ENCODE measurements at regions not wholly inside any gene's neighbourhood (a gene's known extent, or its start where the extent isn't known, plus 50 kb on each side); places are given as distances from the start of the nearest gene placed in this dataset.
A peak's percentile ranks its signal among the peaks of the same experiment; 100 is the strongest.

DNA sequence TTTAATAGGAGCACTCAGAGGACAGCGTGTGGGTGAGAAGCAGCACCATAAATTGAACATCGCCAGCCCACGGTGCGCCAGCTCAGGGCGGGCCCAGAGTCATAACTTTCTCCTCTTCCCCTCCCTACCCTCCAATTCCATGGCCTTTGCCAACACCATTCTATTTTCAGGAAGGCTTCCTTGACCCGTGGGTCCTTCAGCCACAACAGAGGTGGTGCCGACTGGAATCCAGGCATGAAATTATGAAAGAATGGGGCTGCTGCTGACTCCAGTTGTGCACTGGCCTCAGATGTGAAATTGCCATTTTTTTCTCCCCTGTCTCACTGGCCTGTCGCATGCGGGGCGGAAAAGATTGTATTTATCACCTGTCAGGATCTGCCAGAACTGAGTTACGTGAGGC lies 345.9 kb downstream of the MIAT start:
- ATAC-seq (replicated peaks in 6 of 8), result peak in 5 of 8 experiments; percentile 54 to 89 (median 83)
- Histone ChIP-seq H3K4me3 (no peak overlapping the region), H3K27ac (peak overlapping the region; percentile 36 to 46), H3K4me1 (replicated peaks in 1 of 2) (peaks cover 11 to 17% of the 10 kb centered on the region in 2 donors)
- WGBS, 10 experiments, result 53 to 74% (median 63%) methylated on average over 1 to 11 of the region's 11 CpGs; no CpG with 5 or more reads in 2 of the 10 experiments
- in situ Hi-C loops (cut with MboI; ENCODE audit: low pct_unique_long_range_greater_than_20kb in 2 of 9, low sequenced_read_pairs in 9 of 9, unreplicated experiment in 9 of 9), result no loop called here

DNA sequence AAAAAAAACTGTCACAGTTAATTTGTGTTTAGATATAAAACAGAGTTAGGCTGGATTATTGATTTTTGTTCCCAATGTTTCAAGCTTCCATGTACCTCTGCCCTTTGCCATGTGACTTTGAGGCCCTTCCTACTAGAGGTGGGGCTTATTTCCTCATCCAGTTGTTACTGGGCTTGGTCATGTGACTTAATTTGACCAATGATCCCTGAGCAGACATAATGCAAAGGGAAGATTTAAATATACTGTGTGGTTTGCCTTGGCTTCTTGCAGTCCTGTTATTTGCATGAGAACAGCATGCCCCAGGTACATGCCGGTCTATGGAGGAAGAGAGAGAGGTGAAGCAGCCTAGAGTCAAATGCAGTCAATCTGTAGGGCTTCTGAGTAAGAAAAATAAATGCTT lies 347.0 kb downstream of the MIAT start:
- ATAC-seq (replicated peaks in 6 of 8), result peak in 5 of 8 experiments; percentile 34 to 80 (median 55)
- 11 to 71% (median 41%) methylated on average over 1 of the region's 1 CpG; no CpG with 5 or more reads in 4 of the 10 experiments for WGBS, 10 experiments
- Histone ChIP-seq H3K4me1 (replicated peaks in 1 of 2) (peaks cover 11 to 17% of the 10 kb centered on the region in 2 donors), H3K27ac (no peak overlapping the region), H3K4me3 (no peak overlapping the region)
- in situ Hi-C loops (cut with MboI; ENCODE audit: low pct_unique_long_range_greater_than_20kb in 2 of 9, low sequenced_read_pairs in 9 of 9, unreplicated experiment in 9 of 9), result no loop called here

DNA sequence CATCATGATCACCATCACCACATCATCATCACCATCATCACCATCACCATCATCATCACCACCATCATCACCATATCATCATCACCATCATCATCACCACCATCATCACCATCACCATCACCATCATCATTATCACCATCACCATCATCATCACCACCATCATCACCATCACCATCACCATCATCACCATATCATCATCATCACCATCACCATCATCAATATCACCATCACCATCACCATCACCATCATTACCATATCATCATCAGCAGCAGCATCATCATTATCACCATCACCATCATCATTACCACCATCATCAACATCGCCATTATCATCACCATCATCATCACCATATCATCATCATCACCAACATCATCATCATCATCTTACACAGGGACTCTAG lies 351.1 kb downstream of the MIAT start:
- Histone ChIP-seq H3K4me1 (replicated peaks in 1 of 2) (peaks cover 6 to 9% of the 10 kb centered on the region in 2 donors), H3K27ac (no peak overlapping the region), H3K4me3 (no peak overlapping the region)
- 0 to 80% (median 51%) methylated on average over 1 of the region's 1 CpG; no CpG with 5 or more reads in 6 of the 10 experiments for WGBS, 10 experiments
- in situ Hi-C loops (cut with MboI; ENCODE audit: low pct_unique_long_range_greater_than_20kb in 2 of 9, low sequenced_read_pairs in 9 of 9, unreplicated experiment in 9 of 9), result no loop called here
- ATAC-seq (replicated peaks in 6 of 8), result no peak

DNA sequence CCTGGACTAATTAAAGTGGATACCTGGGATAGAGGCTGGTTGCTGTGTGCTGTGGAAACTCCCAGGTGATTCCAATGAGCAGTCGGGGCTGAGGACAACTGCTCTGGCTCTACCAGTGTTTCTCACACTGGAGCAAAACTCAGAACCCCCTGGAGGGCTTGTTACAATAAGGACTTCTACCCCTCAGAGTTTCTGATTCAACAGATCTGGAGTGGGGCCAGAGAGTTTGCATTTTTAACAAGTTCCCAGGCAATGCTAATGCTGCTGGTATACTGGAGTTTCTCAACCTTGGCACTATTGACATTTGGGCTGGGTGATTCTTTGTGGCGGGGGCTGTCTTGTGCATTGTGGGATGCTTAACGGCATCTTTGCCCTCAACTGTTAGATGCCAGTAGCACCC lies 353.7 kb downstream of the MIAT start:
- no peaks in the 10 kb centered on the region for H3K4me1 ChIP-seq (replicated peaks in 1 of 2)
- ATAC-seq (replicated peaks in 6 of 8), result peak in 6 of 8 experiments; percentile 16 to 88 (median 50)
- in situ Hi-C loops (cut with MboI; ENCODE audit: low pct_unique_long_range_greater_than_20kb in 2 of 9, low sequenced_read_pairs in 9 of 9, unreplicated experiment in 9 of 9), result no loop called here
- 17 to 88% (median 60%) methylated on average over 1 to 3 of the region's 3 CpGs; no CpG with 5 or more reads in 1 of the 10 experiments for WGBS, 10 experiments
- no peak overlapping the region for H3K27ac ChIP-seq
- H3K4me3 ChIP-seq, result no peak overlapping the region

DNA sequence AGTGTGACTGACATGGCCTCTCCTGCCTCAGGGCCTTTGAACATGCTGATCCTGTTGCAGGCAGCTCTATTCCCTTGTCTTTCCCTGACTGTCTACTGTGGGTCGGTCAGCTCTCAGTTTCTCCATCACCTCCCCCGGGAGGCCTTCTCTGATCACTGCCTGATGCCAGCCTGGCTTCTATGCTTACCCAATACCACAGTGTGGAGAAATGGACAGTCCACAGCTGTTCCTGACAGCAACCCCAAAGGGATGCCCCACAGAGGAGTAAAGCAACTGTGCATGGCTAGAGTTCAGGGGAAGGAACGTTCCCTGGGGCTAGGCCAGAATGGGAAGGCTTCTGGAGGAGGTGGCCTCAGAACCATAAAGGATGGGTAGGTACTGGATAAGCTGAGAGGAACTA lies 354.3 kb downstream of the MIAT start:
- 0 to 81% (median 67%) methylated on average over 2 to 3 of the region's 3 CpGs; no CpG with 5 or more reads in 5 of the 10 experiments for WGBS, 10 experiments
- Histone ChIP-seq H3K4me3 (no peak overlapping the region), H3K27ac (no peak overlapping the region), H3K4me1 (replicated peaks in 1 of 2) (no peaks in the 10 kb centered on the region)
- in situ Hi-C loops (cut with MboI; ENCODE audit: low pct_unique_long_range_greater_than_20kb in 2 of 9, low sequenced_read_pairs in 9 of 9, unreplicated experiment in 9 of 9), result no loop called here
- ATAC-seq (replicated peaks in 6 of 8), result no peak

DNA sequence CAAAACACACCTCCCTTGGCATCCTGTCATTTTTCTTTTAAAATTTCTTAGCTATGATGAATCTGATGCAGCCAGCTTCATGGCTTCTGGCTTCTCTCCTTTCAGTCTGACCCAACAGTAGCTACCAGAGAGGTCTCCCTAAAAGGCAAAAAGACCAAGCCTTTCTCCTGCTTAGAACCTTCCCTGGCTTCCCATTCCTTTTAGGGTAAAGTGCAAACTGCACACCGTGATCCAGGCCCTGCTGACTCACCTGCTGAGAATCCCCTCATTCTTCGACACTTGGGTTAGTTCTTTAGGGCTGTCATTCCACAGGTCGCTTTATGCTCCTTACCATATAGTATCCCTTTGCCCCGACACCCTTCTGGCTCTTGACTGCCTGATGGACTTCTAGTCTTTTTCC lies 362.4 kb downstream of the MIAT start:
- in situ Hi-C loops (cut with MboI; ENCODE audit: low pct_unique_long_range_greater_than_20kb in 2 of 9, low sequenced_read_pairs in 9 of 9, unreplicated experiment in 9 of 9), result no loop called here
- ATAC-seq (replicated peaks in 6 of 8), result no peak
- no peak overlapping the region for H3K27ac ChIP-seq
- H3K4me3 ChIP-seq, result no peak overlapping the region
- peaks cover 30 to 32% of the 10 kb centered on the region in 2 donors for H3K4me1 ChIP-seq (replicated peaks in 1 of 2)
- 3 to 90% (median 50%) methylated on average over 2 to 4 of the region's 4 CpGs; no CpG with 5 or more reads in 4 of the 10 experiments for WGBS, 10 experiments

DNA sequence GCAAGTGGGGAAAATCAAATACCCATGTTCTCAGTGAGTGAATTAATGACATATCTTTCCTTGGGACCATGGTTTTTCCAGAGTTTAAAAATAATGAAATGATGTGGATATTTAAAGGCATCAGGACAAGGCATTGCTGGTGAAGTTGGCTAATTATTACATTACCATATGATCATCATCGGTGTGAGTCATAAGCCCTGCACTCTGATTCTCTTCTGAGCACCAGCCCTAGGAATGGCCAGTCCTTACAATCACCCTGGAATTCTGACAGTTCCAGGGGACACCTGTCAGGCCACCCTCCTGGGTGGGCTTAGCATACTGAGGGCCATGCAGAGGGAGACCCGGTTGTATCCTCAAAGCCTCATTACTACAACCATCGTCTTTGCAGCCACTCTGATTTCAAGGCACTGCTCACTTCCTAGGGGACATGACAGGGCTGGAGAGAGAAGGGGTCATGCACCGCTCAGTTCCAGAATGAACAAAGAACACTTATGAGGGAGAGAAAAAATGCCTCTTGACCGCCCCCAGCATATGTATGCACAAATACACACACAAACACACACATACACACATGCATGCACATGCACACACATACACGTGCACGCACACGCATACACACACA lies 365.0 kb downstream of the MIAT start:
- 0 to 100% (median 65%) methylated on average over 1 to 4 of the region's 8 CpGs; no CpG with 5 or more reads in 2 of the 10 experiments for WGBS, 10 experiments
- H3K4me3 ChIP-seq, result no peak overlapping the region
- in situ Hi-C loops (cut with MboI; ENCODE audit: low pct_unique_long_range_greater_than_20kb in 2 of 9, low sequenced_read_pairs in 9 of 9, unreplicated experiment in 9 of 9), result no loop called here
- ATAC-seq (replicated peaks in 6 of 8), result peak in 6 of 8 experiments; percentile 22 to 78 (median 74)
- peaks cover 30 to 32% of the 10 kb centered on the region in 2 donors for H3K4me1 ChIP-seq (replicated peaks in 1 of 2)
- H3K27ac ChIP-seq, result peak overlapping the region; percentile 79 to 87

DNA sequence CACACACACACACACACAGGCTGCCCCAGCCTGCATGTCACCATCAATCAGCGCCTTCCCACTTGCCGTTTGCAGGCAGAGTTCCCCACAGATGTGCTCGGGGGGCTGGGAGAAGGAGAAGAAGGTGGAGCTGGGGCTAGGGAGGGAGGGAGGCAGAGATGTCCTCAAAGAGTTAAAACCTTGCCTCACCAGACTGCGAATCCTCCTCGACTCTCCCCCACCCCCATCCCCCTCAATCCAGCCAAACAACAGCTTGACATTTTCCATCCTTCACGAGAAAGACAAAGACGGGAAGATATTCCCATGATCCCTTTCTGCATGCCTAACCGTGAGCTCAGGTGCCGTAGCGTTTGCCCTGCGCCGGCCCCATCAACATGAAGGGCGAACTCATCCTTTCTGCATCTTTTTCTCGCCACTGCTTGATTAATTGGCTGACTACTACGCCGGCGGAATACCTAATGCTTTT lies 365.5 kb downstream of the MIAT start:
- in situ Hi-C loops (cut with MboI; ENCODE audit: low pct_unique_long_range_greater_than_20kb in 2 of 9, low sequenced_read_pairs in 9 of 9, unreplicated experiment in 9 of 9), result no loop called here
- Histone ChIP-seq H3K27ac (peak overlapping the region; percentile 79 to 87), H3K4me1 (replicated peaks in 1 of 2) (peaks cover 30 to 32% of the 10 kb centered on the region in 2 donors), H3K4me3 (no peak overlapping the region)
- ATAC-seq (replicated peaks in 6 of 8), result peak in 5 of 8 experiments; percentile 88 to 91 (median 90)
- 0 to 49% (median 23%) methylated on average over 3 to 13 of the region's 17 CpGs; no CpG with 5 or more reads in 2 of the 10 experiments for WGBS, 10 experiments

DNA sequence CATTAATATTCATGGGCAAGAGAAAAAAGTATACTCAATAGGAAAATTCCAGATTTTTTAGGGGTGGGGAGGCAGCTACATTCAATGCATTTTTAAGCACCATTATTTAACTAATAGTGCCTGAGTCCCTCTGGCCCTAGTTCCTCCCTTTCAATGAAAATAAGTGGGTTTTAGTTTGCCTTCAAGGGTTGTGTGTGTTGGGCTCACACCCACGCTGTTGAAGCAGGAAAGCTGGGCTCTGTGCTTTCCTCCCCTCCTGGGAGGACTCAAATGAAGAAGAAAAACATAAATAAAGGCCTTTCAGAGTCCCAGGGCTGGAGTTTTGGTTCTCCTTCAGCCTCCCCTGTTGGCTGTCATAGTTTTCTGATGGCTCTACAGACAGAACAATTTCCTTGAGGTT lies 366.2 kb downstream of the MIAT start:
- in situ Hi-C loops (cut with MboI; ENCODE audit: low pct_unique_long_range_greater_than_20kb in 2 of 9, low sequenced_read_pairs in 9 of 9, unreplicated experiment in 9 of 9), result no loop called here
- Histone ChIP-seq H3K27ac (peak overlapping the region; percentile 52 to 71), H3K4me3 (no peak overlapping the region), H3K4me1 (replicated peaks in 1 of 2) (peaks cover 30 to 32% of the 10 kb centered on the region in 2 donors)
- 11 to 50% (median 33%) methylated on average over 1 of the region's 1 CpG; no CpG with 5 or more reads in 5 of the 10 experiments for WGBS, 10 experiments
- ATAC-seq (replicated peaks in 6 of 8), result no peak

DNA sequence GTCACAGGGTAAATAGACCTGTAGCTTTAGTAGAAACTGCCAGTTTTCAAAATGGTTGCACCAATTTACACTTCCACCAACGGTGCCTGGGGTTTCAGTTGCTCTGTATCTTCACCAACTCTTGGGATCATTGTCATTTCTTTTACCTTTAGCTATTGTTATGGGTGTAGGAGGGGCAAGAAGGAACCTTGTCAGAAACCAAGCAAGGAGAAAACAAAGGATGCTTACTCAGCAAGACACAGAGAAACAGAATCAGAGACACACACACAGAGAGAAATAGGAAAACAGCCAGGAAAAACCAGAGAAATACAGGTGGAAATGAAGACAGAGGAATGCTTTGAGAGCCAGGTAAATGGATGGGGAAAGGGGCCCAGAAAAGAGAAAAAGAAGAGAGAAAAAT lies 367.6 kb downstream of the MIAT start:
- ATAC-seq (replicated peaks in 6 of 8), result no peak
- in situ Hi-C loops (cut with MboI; ENCODE audit: low pct_unique_long_range_greater_than_20kb in 2 of 9, low sequenced_read_pairs in 9 of 9, unreplicated experiment in 9 of 9), result no loop called here
- H3K4me3 ChIP-seq, result no peak overlapping the region
- H3K4me1 ChIP-seq (replicated peaks in 1 of 2), result peaks cover 30 to 32% of the 10 kb centered on the region in 2 donors
- WGBS, 10 experiments, result 0 to 67% (median 25%) methylated on average over 1 of the region's 1 CpG; no CpG with 5 or more reads in 6 of the 10 experiments
- H3K27ac ChIP-seq, result no peak overlapping the region

DNA sequence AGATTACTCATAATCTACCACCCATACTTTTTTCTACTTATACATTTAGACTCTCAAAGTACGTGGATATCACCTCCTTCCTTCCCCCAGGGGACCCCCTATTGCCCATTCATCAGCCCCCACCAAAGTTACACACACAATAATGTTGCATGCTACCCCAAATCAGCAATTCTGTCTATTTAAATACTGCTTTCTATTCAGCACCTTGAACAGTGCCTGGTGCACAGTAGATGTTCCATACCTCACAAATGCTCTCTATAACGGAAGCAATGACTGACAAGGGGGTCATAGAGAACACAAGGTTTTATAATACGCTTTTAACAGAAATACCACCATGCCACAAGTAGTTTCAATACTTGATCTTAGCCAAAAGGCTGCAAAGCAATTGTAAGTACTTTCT lies 370.7 kb downstream of the MIAT start:
- 0 to 100% (median 83%) methylated on average over 1 to 3 of the region's 3 CpGs; no CpG with 5 or more reads in 1 of the 10 experiments for WGBS, 10 experiments
- Histone ChIP-seq H3K27ac (no peak overlapping the region), H3K4me1 (replicated peaks in 1 of 2) (peaks cover 10 to 16% of the 10 kb centered on the region in 2 donors), H3K4me3 (no peak overlapping the region)
- in situ Hi-C loops (cut with MboI; ENCODE audit: low pct_unique_long_range_greater_than_20kb in 2 of 9, low sequenced_read_pairs in 9 of 9, unreplicated experiment in 9 of 9), result no loop called here
- ATAC-seq (replicated peaks in 6 of 8), result no peak

DNA sequence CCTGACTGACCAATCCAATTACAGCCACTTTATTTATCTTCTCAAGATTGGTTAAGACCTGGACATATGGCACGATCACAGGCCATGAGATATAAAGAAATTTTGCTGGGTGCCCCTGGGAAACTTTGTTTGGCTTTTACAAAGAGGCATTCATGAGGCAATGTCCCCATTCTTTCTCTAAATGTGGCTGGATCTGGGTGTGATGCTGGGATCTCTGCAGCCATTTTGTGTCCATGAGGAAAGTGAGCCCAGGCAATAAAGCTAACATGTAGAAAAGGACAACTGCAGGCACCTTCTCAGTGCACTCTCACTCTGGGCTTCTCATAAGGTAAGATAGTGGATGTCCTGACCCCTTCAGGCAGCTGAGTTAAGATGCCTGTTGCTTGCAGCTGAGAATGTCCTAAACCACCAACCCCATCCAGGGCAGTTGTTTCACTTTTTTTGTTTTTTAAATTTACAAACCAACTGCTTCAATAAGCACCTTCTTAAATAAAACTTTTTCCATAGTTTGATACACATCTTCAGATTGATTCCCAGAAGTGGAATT lies 372.3 kb downstream of the MIAT start:
- 75 to 100% (median 86%) methylated on average over 1 of the region's 1 CpG; no CpG with 5 or more reads in 5 of the 10 experiments for WGBS, 10 experiments
- no peak overlapping the region for H3K4me3 ChIP-seq
- H3K27ac ChIP-seq, result no peak overlapping the region
- no peak for ATAC-seq (replicated peaks in 6 of 8)
- peaks cover 0 to 15% of the 10 kb centered on the region in 2 donors for H3K4me1 ChIP-seq (replicated peaks in 1 of 2)
- in situ Hi-C loops (cut with MboI; ENCODE audit: low pct_unique_long_range_greater_than_20kb in 2 of 9, low sequenced_read_pairs in 9 of 9, unreplicated experiment in 9 of 9), result no loop called here

DNA sequence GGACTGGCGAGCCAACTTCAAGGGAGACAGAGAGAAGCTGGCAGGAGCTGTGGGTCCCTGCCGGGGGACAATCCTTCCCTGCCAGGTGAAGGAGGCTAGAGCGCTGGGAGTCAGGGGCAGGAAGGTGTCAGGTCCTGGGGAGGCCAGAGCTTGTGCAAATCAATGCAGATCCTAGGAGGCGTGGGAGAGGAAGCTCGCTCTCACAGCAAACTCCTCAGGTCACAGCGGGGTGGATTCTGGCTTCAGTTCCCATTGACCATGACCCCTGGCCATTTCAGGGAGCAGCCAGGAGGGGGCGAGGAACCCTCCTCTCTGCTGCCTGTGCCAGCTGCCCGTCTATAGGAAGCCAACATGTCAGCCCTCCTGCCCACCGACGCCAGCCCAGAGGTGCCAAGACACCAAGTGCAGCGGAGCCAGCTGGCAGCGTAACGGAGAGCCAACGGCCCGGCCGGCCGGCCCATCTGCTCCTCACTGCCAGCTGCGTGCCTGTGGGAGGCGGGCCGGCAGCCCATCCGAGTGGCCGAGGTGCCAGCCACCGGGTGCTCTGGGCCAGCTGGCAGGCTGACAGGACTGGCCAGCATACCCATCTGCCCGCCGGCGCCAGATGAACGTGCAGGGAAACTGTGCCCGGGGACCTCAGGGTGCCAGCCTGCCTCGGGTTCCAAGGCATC lies 374.8 kb downstream of the MIAT start:
- 0 to 87% (median 64%) methylated on average over 1 to 11 of the region's 29 CpGs; no CpG with 5 or more reads in 2 of the 10 experiments for WGBS, 10 experiments
- in situ Hi-C loops (cut with MboI; ENCODE audit: low pct_unique_long_range_greater_than_20kb in 2 of 9, low sequenced_read_pairs in 9 of 9, unreplicated experiment in 9 of 9), result no loop called here
- H3K4me1 ChIP-seq (replicated peaks in 1 of 2), result peaks cover 0 to 15% of the 10 kb centered on the region in 2 donors

More for the DNA sequence above, 374.8 kb downstream of the MIAT start:
- Histone ChIP-seq H3K27ac (no peak overlapping the region), H3K4me3 (no peak overlapping the region)
- ATAC-seq (replicated peaks in 6 of 8), result peak in 3 of 8 experiments; percentile 17 to 46 (median 25)

Measured in motor neuron (in vitro differentiated cells).